Hepatocyte (in vitro differentiated cells): ENCODE measurements at regions not wholly inside any gene's neighbourhood (a gene's known extent, or its start where the extent isn't known, plus 50 kb on each side); places are given as distances from the start of the nearest gene placed in this dataset.

Experiments used
- DNase-seq: peaks from one replicate; pipeline ENCODE4 v3.0.0-alpha.2; 2016; ENCODE audit warnings: low spot score
- H2AFZ ChIP-seq: fragments of 200-600 bp; sonication (generic); 2 replicates; pipeline ENCODE4 v1.6.0; 2016; ENCODE audit warnings: antibody characterized with exemption, mild to moderate bottlenecking
- H3K27ac ChIP-seq: fragments of 200-600 bp; sonication (generic); 2 replicates; pipeline ENCODE4 v1.5.1; 2016; ENCODE audit warnings: mild to moderate bottlenecking
- H3K27me3 ChIP-seq: fragments of 200-600 bp; sonication (generic); 2 replicates; pipeline ENCODE4 v1.6.1; 2016
- H3K36me3 ChIP-seq: fragments of 200-600 bp; sonication (generic); replicated peaks from 2 replicates; pipeline ENCODE4 v1.5.1; 2016; ENCODE audit warnings: low read depth; ENCODE audit not compliant: insufficient read depth
- H3K4me1 ChIP-seq: fragments of 200-600 bp; sonication (generic); 2 replicates; pipeline ENCODE4 v1.5.1; 2016; ENCODE audit warnings: mild to moderate bottlenecking, moderate library complexity; ENCODE audit not compliant: insufficient read depth
- H3K4me2 ChIP-seq: fragments of 200-600 bp; sonication (generic); 2 replicates; pipeline ENCODE4 v1.6.0; 2016
- H3K4me3 ChIP-seq: fragments of 200-600 bp; sonication (generic); 2 replicates; pipeline ENCODE4 v1.5.1; 2016; ENCODE audit warnings: mild to moderate bottlenecking
- H3K79me2 ChIP-seq: fragments of 200-600 bp; sonication (generic); 2 replicates; pipeline ENCODE4 v1.6.0; 2017; ENCODE audit warnings: mild to moderate bottlenecking
- H3K9me2 ChIP-seq: fragments of 200-600 bp; sonication (generic); replicated peaks from 2 replicates; pipeline ENCODE4 v1.6.0; 2017; ENCODE audit warnings: mild to moderate bottlenecking; ENCODE audit not compliant: insufficient read depth
- H3K9me3 ChIP-seq: fragments of 200-600 bp; sonication (generic); 2 replicates; pipeline ENCODE4 v1.5.1; 2016; ENCODE audit warnings: low read depth, mild to moderate bottlenecking
- H4K20me1 ChIP-seq: fragments of 200-600 bp; sonication (generic); 2 replicates; pipeline ENCODE4 v1.6.0; 2016; ENCODE audit warnings: mild to moderate bottlenecking; ENCODE audit not compliant: insufficient read depth, poor library complexity, severe bottlenecking
- EZH2 ChIP-seq: fragments of 200-600 bp; sonication (generic); IDR thresholded peaks from 2 replicates; pipeline ENCODE4 v1.6.1; 2016; ENCODE audit warnings: antibody characterized with exemption, mild to moderate bottlenecking, borderline replicate concordance
- EZH2phosphoT487 ChIP-seq: fragments of 200-600 bp; sonication (generic); IDR thresholded peaks from one replicate; pipeline ENCODE4 v1.6.1; 2018; ENCODE audit warnings: antibody characterized with exemption, mild to moderate bottlenecking, low read depth, moderate library complexity; ENCODE audit not compliant: unreplicated experiment, severe bottlenecking
- WGBS: methylation state at CpG from one replicate; pipeline ENCODE4 v1.1.6; 2016; ENCODE audit warnings: low lambda C conversion rate; ENCODE audit errors: missing lambda C conversion rate; 5-methylcytosine and 5-hydroxymethylcytosine counted together
- TF ChIP-seq, protein P1 (sequence below): fragments of 200-600 bp; sonication (generic); IDR thresholded peaks from 2 replicates; pipeline ENCODE4 v1.5.1; 2016; ENCODE audit warnings: antibody characterized with exemption, mild to moderate bottlenecking; ENCODE audit not compliant: poor library complexity

DNA sequence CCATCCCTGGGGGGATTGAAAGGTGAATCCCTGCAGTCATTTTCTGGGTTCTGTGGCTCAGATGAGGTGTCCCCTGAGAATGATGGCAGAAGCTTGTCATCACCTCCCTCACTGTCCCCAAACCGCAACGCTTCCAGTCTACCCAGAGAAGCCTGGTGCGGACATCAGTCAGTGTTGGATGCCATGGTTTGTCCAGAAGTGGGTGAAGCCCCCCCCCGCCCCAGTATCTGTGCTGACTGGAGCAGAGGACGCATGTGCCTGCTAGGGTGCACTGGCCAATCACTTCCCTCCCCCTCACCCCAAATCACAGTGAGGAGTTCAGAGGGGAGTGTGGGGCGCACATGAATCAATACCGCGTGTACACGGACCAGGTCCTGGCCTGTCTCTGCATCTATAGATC, 150.5 kb downstream of the TEX29 start:
- H3K4me3 ChIP-seq = no peak overlapping the region
- 96% methylated on average over 9 of the region's 9 CpGs for WGBS
- no peak overlapping the region for H3K27ac ChIP-seq
- no peak for DNase-seq
- no peaks in the 10 kb centered on the region for H3K27me3 ChIP-seq
- H2AFZ ChIP-seq = no peak overlapping the region
- TF ChIP-seq EZH2 (no peak), EZH2phosphoT487 (no peak)
- TF ChIP-seq, protein P1, sequence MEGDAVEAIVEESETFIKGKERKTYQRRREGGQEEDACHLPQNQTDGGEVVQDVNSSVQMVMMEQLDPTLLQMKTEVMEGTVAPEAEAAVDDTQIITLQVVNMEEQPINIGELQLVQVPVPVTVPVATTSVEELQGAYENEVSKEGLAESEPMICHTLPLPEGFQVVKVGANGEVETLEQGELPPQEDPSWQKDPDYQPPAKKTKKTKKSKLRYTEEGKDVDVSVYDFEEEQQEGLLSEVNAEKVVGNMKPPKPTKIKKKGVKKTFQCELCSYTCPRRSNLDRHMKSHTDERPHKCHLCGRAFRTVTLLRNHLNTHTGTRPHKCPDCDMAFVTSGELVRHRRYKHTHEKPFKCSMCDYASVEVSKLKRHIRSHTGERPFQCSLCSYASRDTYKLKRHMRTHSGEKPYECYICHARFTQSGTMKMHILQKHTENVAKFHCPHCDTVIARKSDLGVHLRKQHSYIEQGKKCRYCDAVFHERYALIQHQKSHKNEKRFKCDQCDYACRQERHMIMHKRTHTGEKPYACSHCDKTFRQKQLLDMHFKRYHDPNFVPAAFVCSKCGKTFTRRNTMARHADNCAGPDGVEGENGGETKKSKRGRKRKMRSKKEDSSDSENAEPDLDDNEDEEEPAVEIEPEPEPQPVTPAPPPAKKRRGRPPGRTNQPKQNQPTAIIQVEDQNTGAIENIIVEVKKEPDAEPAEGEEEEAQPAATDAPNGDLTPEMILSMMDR = no peak
- H3K79me2 ChIP-seq = no peaks in the 10 kb centered on the region
- no peak overlapping the region for H3K4me2 ChIP-seq
- no peaks in the 10 kb centered on the region for H3K9me2 ChIP-seq
- no peaks in the 10 kb centered on the region for H3K36me3 ChIP-seq
- H3K4me1 ChIP-seq = no peaks in the 10 kb centered on the region
- no peaks in the 10 kb centered on the region for H4K20me1 ChIP-seq
- H3K9me3 ChIP-seq = no peaks in the 10 kb centered on the region

DNA sequence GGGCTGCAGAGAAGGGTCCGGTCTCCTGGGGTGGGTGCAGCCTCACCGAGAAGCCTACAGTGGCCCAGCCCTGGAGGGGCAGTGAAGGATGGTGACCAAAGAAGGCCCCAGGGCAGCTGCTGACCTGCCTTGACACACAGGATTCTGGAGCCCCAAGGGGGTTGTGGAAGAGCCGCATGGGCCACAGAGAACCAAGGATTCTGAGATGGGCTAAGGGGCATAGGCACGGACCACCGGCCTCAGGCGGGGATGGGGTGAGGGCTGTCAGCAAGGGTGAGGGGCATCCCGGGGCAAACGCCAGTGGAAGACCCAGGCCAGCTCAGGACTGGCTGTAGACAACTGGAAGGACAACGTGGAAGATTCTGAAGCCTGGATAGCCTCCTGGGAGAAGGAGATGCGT, 151.6 kb downstream of the TEX29 start:
- Histone ChIP-seq H3K4me2 (no peak overlapping the region), H4K20me1 (no peaks in the 10 kb centered on the region), H3K27me3 (no peaks in the 10 kb centered on the region), H3K79me2 (no peaks in the 10 kb centered on the region), H2AFZ (no peak overlapping the region), H3K36me3 (no peaks in the 10 kb centered on the region), H3K9me2 (no peaks in the 10 kb centered on the region), H3K9me3 (no peaks in the 10 kb centered on the region), H3K4me3 (no peak overlapping the region), H3K4me1 (no peaks in the 10 kb centered on the region), H3K27ac (no peak overlapping the region)
- WGBS = 86% methylated on average over 10 of the region's 10 CpGs
- no peak for DNase-seq
- TF ChIP-seq EZH2phosphoT487 (no peak), EZH2 (no peak)
- TF ChIP-seq, protein P1 = no peak

DNA sequence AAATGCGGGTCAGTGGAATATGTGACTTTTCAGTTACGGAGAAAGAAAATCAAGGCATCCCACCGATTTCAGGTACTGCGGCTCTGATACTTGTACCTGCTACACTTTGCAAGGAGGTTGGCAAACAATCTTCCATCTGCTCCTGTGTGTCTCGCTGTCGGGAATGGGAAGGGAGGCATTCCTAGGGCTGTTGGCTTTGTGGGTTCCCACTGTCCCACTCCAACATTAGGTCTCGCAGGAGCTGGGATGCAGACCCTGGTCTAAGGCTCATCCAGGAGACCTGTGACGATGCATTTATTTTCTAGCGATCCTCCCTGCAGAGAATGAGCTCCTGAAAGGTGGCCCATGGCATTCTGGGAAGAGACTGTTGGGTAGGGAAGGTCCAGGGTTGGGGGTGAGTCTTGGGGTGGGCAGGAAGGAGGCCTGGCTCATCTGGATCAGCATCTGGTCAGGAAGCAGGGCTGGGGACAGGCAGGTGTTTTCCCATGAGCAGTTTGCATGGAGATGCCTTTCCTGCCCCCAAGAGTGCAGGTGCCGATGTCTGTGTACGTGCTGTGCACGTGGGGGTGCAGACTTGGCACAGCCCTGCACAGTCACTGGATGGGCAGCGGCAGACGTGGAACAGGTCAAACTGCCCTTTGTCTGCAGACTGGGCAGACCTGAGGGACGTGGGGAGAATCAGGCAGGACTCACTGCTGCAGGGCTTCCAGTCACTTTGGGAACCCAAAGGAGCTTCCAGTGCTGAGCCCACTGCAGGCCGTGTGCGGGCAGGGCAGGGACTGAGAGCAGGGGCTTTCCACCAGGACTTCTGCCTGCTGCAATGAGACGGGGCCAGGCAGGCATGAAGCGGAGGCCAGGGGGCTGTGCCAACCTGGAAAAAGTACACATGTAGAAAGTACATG, 152.4 kb downstream of the TEX29 start:
- no peak overlapping the region for H2AFZ ChIP-seq
- no peak overlapping the region for H3K4me3 ChIP-seq
- no peaks in the 10 kb centered on the region for H3K79me2 ChIP-seq
- H3K27me3 ChIP-seq = no peaks in the 10 kb centered on the region
- no peaks in the 10 kb centered on the region for H3K9me2 ChIP-seq
- TF ChIP-seq, protein P1 = no peak
- no peak for TF ChIP-seq EZH2
- TF ChIP-seq EZH2phosphoT487 = no peak
- H4K20me1 ChIP-seq = no peaks in the 10 kb centered on the region
- DNase-seq = no peak
- WGBS = 83% methylated on average over 19 of the region's 19 CpGs
- no peaks in the 10 kb centered on the region for H3K36me3 ChIP-seq
- H3K9me3 ChIP-seq = no peaks in the 10 kb centered on the region
- no peak overlapping the region for H3K27ac ChIP-seq
- H3K4me2 ChIP-seq = no peak overlapping the region
- H3K4me1 ChIP-seq = no peaks in the 10 kb centered on the region
